Panc1 (cell line): ENCODE measurements at regions not wholly inside any gene's neighbourhood (a gene's known extent, or its start where the extent isn't known, plus 50 kb on each side); places are given as distances from the start of the nearest gene placed in this dataset.

Source experiments
- ATAC-seq: fragments of 200-7000 bp; cut with Tn5 transposase; 2 replicates; pipeline ENCODE4 v1.9.1; 2020; ENCODE audit warnings: mild to moderate bottlenecking, moderate library complexity
- BruUV-seq: library from RNA; stranded (reverse); fragments of 400-500 nt; replicated peaks from 2 replicates; lab custom pipeline; 2021; lab: Mats Ljungman, UMichigan
- CTCF ChIA-PET: fragments of 300-600 bp; sonication (Branson Sonifier 250); formaldehyde crosslinking; loops from one replicate; lab custom pipeline; 2022; ENCODE audit warnings: antibody characterized with exemption; lab: Charles Lee
- POLR2A ChIA-PET: fragments of 300-600 bp; sonication (Branson Sonifier 250); formaldehyde crosslinking; loops from one replicate; lab custom pipeline; 2022; ENCODE audit warnings: antibody characterized with exemption; lab: Charles Lee
- DNase-seq: peaks from one replicate; pipeline ENCODE4 v3.0.0-alpha.2; 2010; ENCODE audit warnings: low read depth, low spot score
- H3K27ac ChIP-seq: 2 replicates; pipeline ENCODE4 v1.5.1; 2011; ENCODE audit warnings: mild to moderate bottlenecking, low read length, inconsistent platforms
- H3K27me3 ChIP-seq: fragments of 200-500 bp; sonication (Bioruptor generic); 2 replicates; pipeline ENCODE4 v1.6.0; 2014; ENCODE audit warnings: low read length, inconsistent platforms; ENCODE audit not compliant: control insufficient read depth, insufficient read depth
- H3K36me3 ChIP-seq: fragments of 200-500 bp; sonication (Bioruptor generic); 2 replicates; pipeline ENCODE4 v1.5.1; 2014; ENCODE audit warnings: inconsistent platforms, mild to moderate bottlenecking, low read length, moderate library complexity; ENCODE audit not compliant: control insufficient read depth, insufficient read depth
- H3K4me1 ChIP-seq: 2 replicates; pipeline ENCODE4 v1.5.1; 2011; ENCODE audit warnings: inconsistent platforms, mild to moderate bottlenecking, low read length, moderate library complexity; ENCODE audit not compliant: control insufficient read depth, insufficient read depth
- H3K4me3 ChIP-seq, 2 experiments: 2 replicates each; pipeline ENCODE4 v1.5.1; 2011 to 2012; ENCODE audit warnings: low read depth in 2 of 2, low read length in 2 of 2, mild to moderate bottlenecking in 2 of 2, inconsistent platforms in 1 of 2, moderate library complexity in 1 of 2
- H3K9me3 ChIP-seq: fragments of 200-500 bp; sonication (Bioruptor generic); 2 replicates; pipeline ENCODE4 v1.5.1; 2014; ENCODE audit warnings: low read depth, mild to moderate bottlenecking, inconsistent platforms, low read length, moderate library complexity; ENCODE audit not compliant: control insufficient read depth, insufficient read depth
- POLR2AphosphoS5 ChIP-seq: IDR thresholded peaks from 2 replicates; pipeline ENCODE4 v1.6.1; 2012; ENCODE audit warnings: mild to moderate bottlenecking, low read depth, low read length, moderate library complexity
- REST ChIP-seq, 2 experiments: IDR thresholded peaks; 2 replicates each; pipeline ENCODE4 v1.6.1; 2011 to 2012; ENCODE audit warnings: low read depth in 2 of 2, control low read depth in 1 of 2, low read length in 1 of 2, mild to moderate bottlenecking in 1 of 2, moderate library complexity in 1 of 2; ENCODE audit not compliant: insufficient read depth in 1 of 2
- SIN3A ChIP-seq: IDR thresholded peaks from 2 replicates; pipeline ENCODE4 v1.6.1; 2012; ENCODE audit warnings: low read depth, mild to moderate bottlenecking, low read length, moderate library complexity, borderline replicate concordance; ENCODE audit not compliant: insufficient read depth
- TCF7L2 ChIP-seq: IDR thresholded peaks from 2 replicates; pipeline ENCODE4 v1.6.1; 2011; ENCODE audit warnings: mild to moderate bottlenecking, low read depth, low read length, inconsistent platforms
- in situ Hi-C: cut with HindIII; loops from 2 replicates; pipeline ENCODE4 v1.10.0; 2016; ENCODE audit warnings: low sequenced_read_pairs, low pct_unique_long_range_greater_than_20kb
- intact Hi-C: fragments of 100-400 bp; cut with micrococcal nuclease; formaldehyde crosslinking; loops from one replicate; pipeline ENCODE4 v1.10.0; 2022; ENCODE audit not compliant: unreplicated experiment
- TF ChIP-seq, protein P1 (sequence below): fragments of 450-650 bp; IDR thresholded peaks from 2 replicates; pipeline ENCODE4 v1.5.1; 2017; ENCODE audit warnings: mild to moderate bottlenecking

- H3K36me3 ChIP-seq = no peaks in the 10 kb centered on the region
- no peaks in the 10 kb centered on the region for H3K4me1 ChIP-seq
- no peak overlapping the region for H3K4me3 ChIP-seq
- ATAC-seq = no peak
- no peak for DNase-seq
- in situ Hi-C loops (no loop called here), intact Hi-C loops (no loop called here)
- no peaks in the 10 kb centered on the region for H3K27me3 ChIP-seq
- no peaks in the 10 kb centered on the region for H3K9me3 ChIP-seq
- POLR2A ChIA-PET = no interaction called here
- H3K27ac ChIP-seq = no peak overlapping the region
- CTCF ChIA-PET = no interaction called here
- no TSS peak for BruUV-seq
- TF ChIP-seq SIN3A (no peak), REST (IDR thresholded peaks at IDR 0.05; ENCODE audit: insufficient read depth in 1 of 2, low read depth in 2 of 2, low read length in 1 of 2) (no peak), POLR2AphosphoS5 (no peak), TCF7L2 (no peak)
- TF ChIP-seq, protein P1, sequence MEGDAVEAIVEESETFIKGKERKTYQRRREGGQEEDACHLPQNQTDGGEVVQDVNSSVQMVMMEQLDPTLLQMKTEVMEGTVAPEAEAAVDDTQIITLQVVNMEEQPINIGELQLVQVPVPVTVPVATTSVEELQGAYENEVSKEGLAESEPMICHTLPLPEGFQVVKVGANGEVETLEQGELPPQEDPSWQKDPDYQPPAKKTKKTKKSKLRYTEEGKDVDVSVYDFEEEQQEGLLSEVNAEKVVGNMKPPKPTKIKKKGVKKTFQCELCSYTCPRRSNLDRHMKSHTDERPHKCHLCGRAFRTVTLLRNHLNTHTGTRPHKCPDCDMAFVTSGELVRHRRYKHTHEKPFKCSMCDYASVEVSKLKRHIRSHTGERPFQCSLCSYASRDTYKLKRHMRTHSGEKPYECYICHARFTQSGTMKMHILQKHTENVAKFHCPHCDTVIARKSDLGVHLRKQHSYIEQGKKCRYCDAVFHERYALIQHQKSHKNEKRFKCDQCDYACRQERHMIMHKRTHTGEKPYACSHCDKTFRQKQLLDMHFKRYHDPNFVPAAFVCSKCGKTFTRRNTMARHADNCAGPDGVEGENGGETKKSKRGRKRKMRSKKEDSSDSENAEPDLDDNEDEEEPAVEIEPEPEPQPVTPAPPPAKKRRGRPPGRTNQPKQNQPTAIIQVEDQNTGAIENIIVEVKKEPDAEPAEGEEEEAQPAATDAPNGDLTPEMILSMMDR = no peak
Measured at GRCh38 chr22:27466229-27466628, 335.3 kb downstream of the MN1 start.

DNA sequence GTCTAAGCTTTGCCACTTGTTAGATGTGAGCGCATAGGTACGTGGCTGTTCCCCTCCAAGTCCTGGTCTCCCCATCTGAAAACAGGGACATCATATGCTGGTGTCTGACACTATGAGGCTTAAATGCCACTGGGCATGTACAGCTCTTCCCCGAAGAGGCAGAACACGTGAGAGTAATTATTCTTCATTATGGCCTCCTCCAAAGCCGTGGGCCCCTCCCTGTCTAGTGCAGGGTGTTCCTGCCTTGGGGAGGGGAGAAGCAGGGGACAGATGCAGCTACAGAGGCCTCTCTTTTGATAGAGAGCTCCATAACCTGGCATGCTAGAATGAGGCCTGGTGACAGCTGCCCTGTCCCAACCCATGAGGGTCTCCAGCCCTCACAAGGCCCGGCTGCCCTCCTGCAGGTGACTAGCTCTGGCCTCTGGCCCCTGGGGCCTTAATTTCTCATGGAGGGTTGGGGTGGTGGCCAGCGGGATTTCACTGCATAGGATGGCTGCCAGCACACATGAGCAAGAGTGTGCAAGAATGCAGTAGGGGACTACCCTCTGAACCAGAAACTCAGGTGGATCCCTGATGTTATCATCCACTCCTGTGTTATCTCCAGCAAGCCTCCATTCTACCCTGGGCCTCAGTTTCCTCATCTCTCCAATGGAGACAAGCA lies 334.6 kb downstream of the MN1 start:
- TF ChIP-seq, protein P1 = no peak
- TF ChIP-seq SIN3A = no peak
- no peak for TF ChIP-seq TCF7L2
- TF ChIP-seq POLR2AphosphoS5 = no peak
- TF ChIP-seq REST (IDR thresholded peaks at IDR 0.05; ENCODE audit: insufficient read depth in 1 of 2, low read depth in 2 of 2, low read length in 1 of 2) = no peak
- no peaks in the 10 kb centered on the region for H3K4me1 ChIP-seq
- ATAC-seq (no peak), DNase-seq (no peak)
- H3K4me3 ChIP-seq = no peak overlapping the region
- BruUV-seq = no TSS peak
- in situ Hi-C loops (no loop called here), intact Hi-C loops (no loop called here)
- ChIA-PET POLR2A (no interaction called here), CTCF (no interaction called here)
- H3K27me3 ChIP-seq = no peaks in the 10 kb centered on the region
- no peaks in the 10 kb centered on the region for H3K9me3 ChIP-seq
- no peaks in the 10 kb centered on the region for H3K36me3 ChIP-seq
- no peak overlapping the region for H3K27ac ChIP-seq
